SH-SY5Y (cell line): ENCODE measurements at regions not wholly inside any gene's neighbourhood (a gene's known extent, or its start where the extent isn't known, plus 50 kb on each side); places are given as distances from the start of the nearest gene placed in this dataset.

Source experiments
- GATA2 ChIP-seq: IDR thresholded peaks from 2 replicates; pipeline ENCODE4 v1.6.1; 2011; ENCODE audit warnings: mild to moderate bottlenecking, low read depth, low read length
- GATA3 ChIP-seq: IDR thresholded peaks from 2 replicates; pipeline ENCODE4 v1.6.1; 2011; ENCODE audit warnings: low read depth, mild to moderate bottlenecking, low read length, moderate library complexity

GRCh38 chr2:226426292-226426736 lies 373.3 kb downstream of the IRS1 start:
- TF ChIP-seq GATA3 (no peak), GATA2 (no peak)

GRCh38 chr2:226424971-226425370 lies 374.6 kb downstream of the IRS1 start:
- TF ChIP-seq GATA3 = no peak
- no peak for TF ChIP-seq GATA2

GRCh38 chr2:226423498-226423960 lies 376.1 kb downstream of the IRS1 start:
- TF ChIP-seq GATA2 (peak; percentile 28; the same call in 1 of the 2 replicates), GATA3 (no peak)

- TF ChIP-seq GATA3 = no peak
- no peak for TF ChIP-seq GATA2
Measured at GRCh38 chr2:226420646-226421045, 379.0 kb downstream of the IRS1 start.

- no peak for TF ChIP-seq GATA2
- no peak for TF ChIP-seq GATA3
Measured at GRCh38 chr2:226418521-226418920, 381.1 kb downstream of the IRS1 start.

- no peak for TF ChIP-seq GATA3
- TF ChIP-seq GATA2 = no peak
Measured at GRCh38 chr2:226414335-226414734, 385.3 kb downstream of the IRS1 start.

- TF ChIP-seq GATA2 (no peak), GATA3 (no peak)
Measured at GRCh38 chr2:226413498-226414130, 386.0 kb downstream of the IRS1 start.

- TF ChIP-seq GATA3 (no peak), GATA2 (no peak)
Measured at GRCh38 chr2:226411727-226412360, 387.8 kb downstream of the IRS1 start.

- TF ChIP-seq GATA3 (no peak), GATA2 (no peak)
Measured at GRCh38 chr2:226411205-226411604, 388.4 kb downstream of the IRS1 start.

GRCh38 chr2:226410247-226410835 lies 389.3 kb downstream of the IRS1 start:
- TF ChIP-seq GATA3 = no peak
- TF ChIP-seq GATA2 = no peak

- no peak for TF ChIP-seq GATA2
- no peak for TF ChIP-seq GATA3
Measured at GRCh38 chr2:226409134-226409533, 390.5 kb downstream of the IRS1 start.

GRCh38 chr2:226408141-226408540 lies 391.5 kb downstream of the IRS1 start:
- TF ChIP-seq GATA2 (no peak), GATA3 (no peak)

GRCh38 chr2:226407135-226407534 lies 392.5 kb downstream of the IRS1 start:
- no peak for TF ChIP-seq GATA3

- TF ChIP-seq GATA2 = no peak
- TF ChIP-seq GATA3 = no peak
Measured at GRCh38 chr2:226405465-226405864, 394.2 kb downstream of the IRS1 start.

- TF ChIP-seq GATA3 (no peak), GATA2 (no peak)
Measured at GRCh38 chr2:226403369-226403768, 396.3 kb downstream of the IRS1 start.
